ENCODE measurements at regions not wholly inside any gene's neighbourhood (a gene's known extent, or its start where the extent isn't known, plus 50 kb on each side); places are given as distances from the start of the nearest gene placed in this dataset.
A peak's percentile ranks its signal among the peaks of the same experiment; 100 is the strongest.

DNA sequence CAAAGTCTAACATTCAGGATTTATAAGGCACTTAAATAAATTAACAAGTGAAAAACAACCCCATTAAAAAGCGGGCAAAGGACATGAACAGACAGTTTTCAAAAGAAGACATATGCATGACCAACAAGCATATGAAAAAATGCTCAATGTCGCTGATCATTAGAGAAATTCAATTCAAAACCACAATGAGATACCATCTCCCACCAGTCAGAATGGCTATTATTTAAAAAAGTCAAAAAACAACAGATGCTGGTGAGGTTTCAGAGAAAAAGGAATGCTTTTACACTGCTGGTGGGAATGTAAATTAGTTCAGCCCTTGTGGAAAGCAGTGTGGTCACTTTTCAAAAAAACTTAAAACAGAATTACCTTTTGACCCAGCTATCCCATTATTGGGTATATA lies 60.7 kb upstream of the BDKRB2 start:
- TF ChIP-seq, protein P1, sequence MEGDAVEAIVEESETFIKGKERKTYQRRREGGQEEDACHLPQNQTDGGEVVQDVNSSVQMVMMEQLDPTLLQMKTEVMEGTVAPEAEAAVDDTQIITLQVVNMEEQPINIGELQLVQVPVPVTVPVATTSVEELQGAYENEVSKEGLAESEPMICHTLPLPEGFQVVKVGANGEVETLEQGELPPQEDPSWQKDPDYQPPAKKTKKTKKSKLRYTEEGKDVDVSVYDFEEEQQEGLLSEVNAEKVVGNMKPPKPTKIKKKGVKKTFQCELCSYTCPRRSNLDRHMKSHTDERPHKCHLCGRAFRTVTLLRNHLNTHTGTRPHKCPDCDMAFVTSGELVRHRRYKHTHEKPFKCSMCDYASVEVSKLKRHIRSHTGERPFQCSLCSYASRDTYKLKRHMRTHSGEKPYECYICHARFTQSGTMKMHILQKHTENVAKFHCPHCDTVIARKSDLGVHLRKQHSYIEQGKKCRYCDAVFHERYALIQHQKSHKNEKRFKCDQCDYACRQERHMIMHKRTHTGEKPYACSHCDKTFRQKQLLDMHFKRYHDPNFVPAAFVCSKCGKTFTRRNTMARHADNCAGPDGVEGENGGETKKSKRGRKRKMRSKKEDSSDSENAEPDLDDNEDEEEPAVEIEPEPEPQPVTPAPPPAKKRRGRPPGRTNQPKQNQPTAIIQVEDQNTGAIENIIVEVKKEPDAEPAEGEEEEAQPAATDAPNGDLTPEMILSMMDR (IDR thresholded peaks at IDR 0.05): no peak
- no peak for DNase-seq (ENCODE audit: low spot score)
- Histone ChIP-seq H3K4me3 (no peak overlapping the region), H3K27ac (no peak overlapping the region)

DNA sequence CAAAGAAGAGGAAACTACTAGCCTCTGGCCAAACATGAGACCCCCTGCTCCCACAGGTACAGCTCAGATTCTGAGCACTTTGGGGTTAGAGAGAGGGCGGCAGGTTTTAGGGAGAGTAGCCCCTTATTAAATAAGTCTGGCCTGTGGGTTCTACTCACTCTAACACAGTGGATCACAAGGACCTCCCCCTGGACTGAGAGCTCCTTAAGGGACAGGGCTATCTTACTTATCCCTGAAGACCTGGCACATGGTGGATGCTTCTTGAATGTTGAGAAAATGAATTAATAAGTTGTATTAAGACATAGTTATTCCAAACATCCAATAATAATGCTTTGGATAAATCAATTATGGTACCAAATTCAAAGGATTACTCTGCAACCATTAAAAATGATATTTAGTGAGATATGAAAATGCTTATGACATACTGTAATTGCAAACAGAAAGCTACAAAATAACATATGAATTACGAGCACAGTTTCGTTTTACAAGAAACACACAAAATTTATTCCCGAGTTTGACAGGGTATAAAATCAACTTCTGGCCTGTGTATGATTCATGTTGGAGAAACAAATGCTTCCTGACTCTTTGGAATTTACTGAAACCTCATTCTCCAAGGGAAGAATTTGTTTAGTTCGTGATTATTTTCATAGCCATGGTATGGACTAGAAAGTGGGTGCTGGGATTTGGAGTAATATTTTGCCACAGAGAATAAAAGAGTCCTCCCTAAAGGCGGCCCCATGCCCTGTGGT lies 59.3 kb upstream of the BDKRB2 start:
- TF ChIP-seq, protein P1 (IDR thresholded peaks at IDR 0.05): no peak
- no peak for DNase-seq (ENCODE audit: low spot score)
- no peak overlapping the region for H3K4me3 ChIP-seq
- peak overlapping the region in 1 of 2 donors; percentile 35 for H3K27ac ChIP-seq

DNA sequence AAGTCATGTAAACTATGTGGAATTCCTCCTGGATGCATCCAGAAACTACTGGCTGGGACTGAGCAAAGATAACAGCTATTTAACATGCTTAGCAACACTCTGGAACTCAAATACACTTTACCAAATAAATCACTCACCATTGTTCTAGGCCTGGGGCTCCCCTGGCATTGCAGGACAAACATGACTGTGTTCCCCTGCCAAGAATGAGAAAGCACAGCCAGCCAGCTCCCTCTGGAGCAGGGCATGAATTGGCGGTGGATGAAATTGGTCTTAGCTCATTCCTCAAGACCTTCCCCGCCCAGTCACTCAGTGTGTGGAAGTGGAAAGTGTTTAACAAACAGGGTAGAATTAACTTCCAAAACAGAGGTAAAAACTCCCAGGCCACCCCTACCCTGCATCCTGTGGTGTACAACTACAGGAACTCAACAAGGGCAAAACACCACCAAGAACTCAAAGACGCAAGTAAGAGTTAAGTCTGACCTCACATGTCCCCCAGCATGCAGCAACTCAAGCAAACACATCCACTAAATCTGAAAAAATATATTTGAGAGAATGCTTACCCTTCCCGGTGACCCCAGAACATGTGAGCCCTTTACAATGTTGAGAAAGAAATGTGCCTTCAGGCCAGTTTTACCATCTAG lies 58.4 kb upstream of the BDKRB2 start:
- DNase-seq (ENCODE audit: low spot score): no peak
- peak overlapping the region in 1 of 2 donors; percentile 35 for H3K27ac ChIP-seq
- H3K4me3 ChIP-seq: no peak overlapping the region
- TF ChIP-seq, protein P1 (IDR thresholded peaks at IDR 0.05): no peak

DNA sequence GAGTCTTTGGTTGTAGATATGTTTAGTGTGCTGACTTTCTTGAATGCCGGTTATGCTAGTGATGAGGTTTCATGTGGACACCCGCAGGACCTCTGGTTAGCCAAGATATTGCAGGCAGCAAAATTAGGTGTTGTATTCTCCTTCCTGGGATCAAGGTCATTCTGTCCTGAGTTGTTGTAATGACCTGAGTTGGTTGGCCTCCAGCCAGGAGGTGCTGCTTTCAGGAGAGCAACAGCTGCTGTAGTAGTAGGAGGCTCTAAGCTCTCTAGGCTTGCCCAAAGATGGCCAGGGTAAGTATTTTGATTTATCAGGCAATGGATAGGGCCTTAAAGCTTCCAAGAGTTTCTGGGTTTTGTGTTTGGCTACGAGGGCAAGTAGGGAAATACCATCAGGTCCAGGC lies 56.0 kb upstream of the BDKRB2 start:
- DNase-seq (ENCODE audit: low spot score): no peak
- Histone ChIP-seq H3K27ac (no peak overlapping the region), H3K4me3 (no peak overlapping the region)
- TF ChIP-seq, protein P1 (IDR thresholded peaks at IDR 0.05): no peak

DNA sequence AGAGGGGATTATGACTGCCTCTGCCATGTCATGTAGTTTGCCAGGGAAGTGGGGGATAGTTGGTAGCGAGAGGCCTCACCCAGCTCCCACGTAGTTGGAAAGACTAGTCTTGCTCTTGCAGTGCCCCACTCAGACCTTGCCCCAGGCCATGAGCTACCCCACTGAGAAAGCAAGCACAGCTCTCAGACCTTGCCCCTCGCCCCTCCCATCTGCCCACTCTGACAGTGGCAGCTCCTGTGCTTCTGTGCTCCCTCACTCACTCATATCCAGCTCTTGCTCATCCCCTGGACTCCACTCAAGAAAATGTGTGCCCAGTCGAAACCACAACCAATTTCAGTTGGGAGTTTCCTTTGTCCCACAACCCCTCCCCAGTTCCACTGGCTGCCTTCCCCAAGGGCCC lies 55.5 kb upstream of the BDKRB2 start:
- Histone ChIP-seq H3K4me3 (no peak overlapping the region), H3K27ac (no peak overlapping the region)
- no peak for DNase-seq (ENCODE audit: low spot score)
- TF ChIP-seq, protein P1 (IDR thresholded peaks at IDR 0.05): no peak

DNA sequence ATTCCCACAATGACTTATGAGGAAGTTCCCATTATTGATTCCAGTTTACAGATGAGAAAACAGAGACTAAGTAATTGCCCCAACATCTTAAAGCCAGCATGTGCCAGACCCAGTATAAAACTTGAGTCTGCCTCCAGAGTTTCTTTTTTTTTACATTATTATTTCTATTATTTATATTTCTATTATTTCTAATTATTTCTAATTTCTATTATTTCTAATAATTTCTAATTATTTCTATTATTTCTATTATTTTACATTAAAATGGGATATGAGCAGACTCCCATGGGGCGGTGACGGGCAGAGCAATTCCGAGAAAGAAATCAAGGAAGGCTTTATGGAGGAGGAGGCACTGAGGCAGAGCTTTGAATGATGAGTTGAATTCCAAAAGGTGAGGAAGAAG lies 54.4 kb upstream of the BDKRB2 start:
- no peak overlapping the region for H3K4me3 ChIP-seq
- TF ChIP-seq, protein P1 (IDR thresholded peaks at IDR 0.05): no peak
- H3K27ac ChIP-seq: no peak overlapping the region
- DNase-seq (ENCODE audit: low spot score): peak; percentile 11

DNA sequence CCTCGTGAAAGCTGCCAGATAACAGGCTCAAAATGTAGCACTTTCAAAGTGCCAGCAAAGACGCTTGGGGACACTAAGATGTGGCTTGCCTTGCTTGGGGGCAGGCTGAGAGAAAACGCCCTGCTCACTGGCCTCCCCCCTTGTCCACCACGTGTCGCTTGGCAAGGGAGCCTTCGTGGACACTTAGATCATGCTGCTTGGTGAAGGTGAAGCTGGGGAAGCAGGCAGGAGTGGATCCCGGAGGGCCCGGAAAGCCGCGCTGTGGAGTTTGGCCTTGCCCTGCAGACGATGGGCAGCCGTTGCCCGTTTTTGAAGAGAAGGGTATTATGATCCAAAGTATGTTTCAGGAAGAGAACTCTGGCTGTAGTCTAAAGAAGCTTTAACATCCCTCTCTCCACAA lies 53.4 kb upstream of the BDKRB2 start:
- H3K4me3 ChIP-seq: no peak overlapping the region
- H3K27ac ChIP-seq: no peak overlapping the region
- DNase-seq (ENCODE audit: low spot score): peak; percentile 68
- TF ChIP-seq, protein P1 (IDR thresholded peaks at IDR 0.05): no peak

All from coronary artery (tissue), 2 donors.